H1 (cell line): ENCODE measurements at regions not wholly inside any gene's neighbourhood (a gene's known extent, or its start where the extent isn't known, plus 50 kb on each side); places are given as distances from the start of the nearest gene placed in this dataset.

ENCODE experiments used
- CTCF ChIA-PET: fragments of 300-600 bp; sonication (Branson Sonifier 250); formaldehyde crosslinking; loops from one replicate; lab custom pipeline; 2021; ENCODE audit not compliant: partially characterized antibody; lab: Charles Lee
- POLR2A ChIA-PET: fragments of 300-600 bp; sonication (Branson Sonifier 250); formaldehyde crosslinking; loops from one replicate; lab custom pipeline; 2021; ENCODE audit warnings: inconsistent platforms; ENCODE audit not compliant: partially characterized antibody; lab: Charles Lee
- DNase-seq, 2 experiments: peaks; one replicate each; pipeline versions ENCODE4 v3.0.0 to v3.0.0-alpha.2; 2010 to 2022; ENCODE audit warnings: low spot score in 2 of 2, low read depth in 1 of 2, mixed read lengths in 1 of 2
- FAIRE-seq: peaks from 2 replicates; lab custom pipeline; 2011; peaks lifted over from hg19 to GRCh38; lab: Jason Lieb, UNC
- H2AFZ ChIP-seq: 2 replicates; pipeline ENCODE4 v1.8.1; 2012; ENCODE audit warnings: low read length, inconsistent platforms
- H2AK5ac ChIP-seq: 2 replicates; pipeline ENCODE4 v1.6.1; 2013; ENCODE audit warnings: low read depth, low read length
- H2BK120ac ChIP-seq: replicated peaks from 2 replicates; pipeline ENCODE3; 2013; ENCODE audit warnings: low read depth, low read length, inconsistent platforms
- H2BK12ac ChIP-seq: 2 replicates; pipeline ENCODE4 v1.6.1; 2013; ENCODE audit warnings: low read depth, low read length
- H2BK15ac ChIP-seq: 2 replicates; pipeline ENCODE4 v1.6.1; 2013; ENCODE audit warnings: low read length
- H2BK20ac ChIP-seq: 2 replicates; pipeline ENCODE4 v1.6.1; 2013; ENCODE audit warnings: low read length
- H2BK5ac ChIP-seq: 2 replicates; pipeline ENCODE4 v1.6.1; 2013; ENCODE audit warnings: low read depth, low read length
- H3K14ac ChIP-seq: 2 replicates; pipeline ENCODE4 v1.6.1; 2013; ENCODE audit warnings: inconsistent platforms; ENCODE audit not compliant: insufficient read length
- H3K18ac ChIP-seq: 2 replicates; pipeline ENCODE4 v1.6.1; 2013; ENCODE audit warnings: low read length; ENCODE audit errors: extremely low read depth
- H3K23ac ChIP-seq: 2 replicates; pipeline ENCODE4 v1.6.1; 2013; ENCODE audit warnings: inconsistent platforms; ENCODE audit not compliant: insufficient read length
- H3K23me2 ChIP-seq: 2 replicates; pipeline ENCODE4 v1.6.1; 2013; ENCODE audit warnings: low read depth, low read length
- H3K27ac ChIP-seq: 2 replicates; pipeline ENCODE4 v1.6.1; 2011; ENCODE audit warnings: low read depth, low read length, inconsistent platforms
- H3K27me3 ChIP-seq, 4 experiments: replicated peaks in 1 of 4; 1 replicate in 1 of 4; 2 replicates in 3 of 4; pipeline versions ENCODE4 v1.6.1 to v1.8.1; 2011 to 2013; ENCODE audit warnings: low read length in 3 of 4, mild to moderate bottlenecking in 3 of 4, inconsistent platforms in 2 of 4, mixed read lengths in 2 of 4, moderate library complexity in 1 of 4; ENCODE audit not compliant: control insufficient read depth in 3 of 4, insufficient read depth in 3 of 4; ENCODE audit errors: extremely low read depth in 1 of 4
- H3K36me3 ChIP-seq, 4 experiments: 2 replicates each; pipeline versions ENCODE4 v1.6.1 to v1.8.1; 2011 to 2013; ENCODE audit warnings: mild to moderate bottlenecking in 4 of 4, low read length in 3 of 4, moderate library complexity in 2 of 4, control low read depth in 1 of 4, inconsistent platforms in 1 of 4; ENCODE audit not compliant: insufficient read depth in 4 of 4, control insufficient read depth in 2 of 4
- H3K4ac ChIP-seq: replicated peaks from 2 replicates; pipeline ENCODE3; 2013; ENCODE audit warnings: low read length, low read depth, mixed read lengths, inconsistent platforms; ENCODE audit not compliant: insufficient read length
- H3K4me1 ChIP-seq, 4 experiments: replicated peaks in 1 of 4; 1 replicate in 1 of 4; 2 replicates in 3 of 4; pipeline versions ENCODE4 v1.6.1 to v1.8.1; 2011 to 2013; ENCODE audit warnings: low read length in 3 of 4, inconsistent platforms in 2 of 4, mixed read lengths in 1 of 4; ENCODE audit not compliant: insufficient read depth in 4 of 4, control insufficient read depth in 3 of 4
- H3K4me2 ChIP-seq, 2 experiments: 2 replicates each; pipeline versions ENCODE4 v1.6.1 to v1.8.1; 2011 to 2013; ENCODE audit warnings: low read depth in 2 of 2, low read length in 2 of 2, control low read depth in 1 of 2, inconsistent platforms in 1 of 2, mild to moderate bottlenecking in 1 of 2; ENCODE audit not compliant: insufficient read depth in 1 of 2
- H3K4me3 ChIP-seq, 4 experiments: fragments of 200-600, 300-600 bp in 1 of 4; sonication (generic), shearing (Covaris generic), sonication (Bioruptor Twin) in 1 of 4; 2 replicates each; pipeline versions ENCODE4 v1.5.1 to v1.8.1; 2011 to 2016; ENCODE audit warnings: low read length in 4 of 4, low read depth in 3 of 4, control low read depth in 2 of 4, inconsistent platforms in 2 of 4, mild to moderate bottlenecking in 2 of 4, mixed read lengths in 1 of 4, moderate library complexity in 1 of 4; ENCODE audit not compliant: insufficient read depth in 2 of 4; ENCODE audit errors: extremely low read depth in 1 of 4
- H3K56ac ChIP-seq: replicated peaks from 2 replicates; pipeline ENCODE3; 2013; ENCODE audit warnings: low read depth, mild to moderate bottlenecking, mixed read lengths, low read length, inconsistent platforms; ENCODE audit not compliant: insufficient read length
- H3K79me1 ChIP-seq: 2 replicates; pipeline ENCODE4 v1.6.1; 2013; ENCODE audit warnings: low read depth, low read length, control low read depth
- H3K79me2 ChIP-seq, 2 experiments: 2 replicates each; pipeline versions ENCODE4 v1.6.1 to v1.8.1; 2012 to 2013; ENCODE audit warnings: low read length in 2 of 2, mild to moderate bottlenecking in 2 of 2, inconsistent platforms in 1 of 2; ENCODE audit not compliant: insufficient read depth in 2 of 2, control insufficient read depth in 1 of 2
- H3K9ac ChIP-seq, 4 experiments: replicated peaks in 1 of 4; 1 replicate in 1 of 4; 2 replicates in 3 of 4; pipeline versions ENCODE4 v1.6.1 to v1.8.1; 2011 to 2013; ENCODE audit warnings: low read depth in 3 of 4, low read length in 3 of 4, control low read depth in 2 of 4, mild to moderate bottlenecking in 2 of 4, moderate library complexity in 2 of 4, inconsistent platforms in 1 of 4; ENCODE audit errors: extremely low read depth in 1 of 4
- H3K9me3 ChIP-seq, 2 experiments: 2 replicates each; pipeline versions ENCODE4 v1.6.1 to v1.8.1; 2012 to 2013; ENCODE audit warnings: mild to moderate bottlenecking in 2 of 2, moderate library complexity in 2 of 2, control low read depth in 1 of 2, inconsistent platforms in 1 of 2, low read depth in 1 of 2, low read length in 1 of 2, mixed read lengths in 1 of 2; ENCODE audit not compliant: insufficient read depth in 2 of 2
- H4K20me1 ChIP-seq, 2 experiments: replicated peaks in 1 of 2; 2 replicates each; pipeline versions ENCODE3 to v1.8.1; 2011 to 2013; ENCODE audit warnings: inconsistent platforms in 2 of 2, low read length in 2 of 2, mild to moderate bottlenecking in 1 of 2; ENCODE audit not compliant: insufficient read depth in 2 of 2, control insufficient read depth in 1 of 2
- H4K5ac ChIP-seq: 2 replicates; pipeline ENCODE4 v1.6.1; 2013; ENCODE audit warnings: low read length, low read depth, mixed read lengths, inconsistent platforms; ENCODE audit not compliant: insufficient read length
- H4K8ac ChIP-seq: 2 replicates; pipeline ENCODE4 v1.8.0; 2013; ENCODE audit warnings: mild to moderate bottlenecking, moderate library complexity, low read length, inconsistent platforms; ENCODE audit not compliant: insufficient read depth; ENCODE audit errors: extremely low read depth
- H4K91ac ChIP-seq: replicated peaks from 2 replicates; pipeline ENCODE3; 2013; ENCODE audit warnings: low read length, mixed read lengths, inconsistent platforms; ENCODE audit not compliant: insufficient read length
- CHD2 ChIP-seq: IDR thresholded peaks from 2 replicates; pipeline ENCODE4 v1.6.1; 2012; ENCODE audit warnings: low read length, improper control_type of control experiment
- HDAC2 ChIP-seq, 2 experiments: fragments of 300-600 bp in 1 of 2; sonication (generic) in 1 of 2; IDR thresholded peaks; 2 replicates each; pipeline ENCODE4 v1.6.1; 2011 to 2012; ENCODE audit warnings: low read depth in 2 of 2, low read length in 2 of 2, mild to moderate bottlenecking in 2 of 2, moderate library complexity in 2 of 2, borderline replicate concordance in 1 of 2, inconsistent platforms in 1 of 2
- POLR2AphosphoS5 ChIP-seq: IDR thresholded peaks from 2 replicates; pipeline ENCODE4 v1.6.1; 2011; ENCODE audit warnings: low read depth, low read length
- RAD21 ChIP-seq, 2 experiments: IDR thresholded peaks in 1 of 2; conservative IDR thresholded peaks in 1 of 2; 2 replicates each; pipeline ENCODE4 v1.6.1; 2011; ENCODE audit warnings: low read depth in 2 of 2, low read length in 2 of 2, improper control_type of control experiment in 1 of 2, inconsistent platforms in 1 of 2, mild to moderate bottlenecking in 1 of 2, moderate library complexity in 1 of 2
- WGBS, 2 experiments: shearing (Covaris generic) in 1 of 2; methylation state at CpG; one replicate each; pipeline versions ENCODE4 v1.1.6 to v1.1.7; 2013 to 2015; ENCODE audit warnings: low lambda C conversion rate in 2 of 2, mixed read lengths in 2 of 2, inconsistent platforms in 1 of 2, low coverage in 1 of 2, missing lambda C conversion rate in 1 of 2; ENCODE audit not compliant: insufficient replicate concordance in 2 of 2, insufficient coverage in 1 of 2, insufficient read length in 1 of 2; ENCODE audit errors: extremely low coverage in 1 of 2, missing lambda C conversion rate in 1 of 2; 5-methylcytosine and 5-hydroxymethylcytosine counted together

DNA sequence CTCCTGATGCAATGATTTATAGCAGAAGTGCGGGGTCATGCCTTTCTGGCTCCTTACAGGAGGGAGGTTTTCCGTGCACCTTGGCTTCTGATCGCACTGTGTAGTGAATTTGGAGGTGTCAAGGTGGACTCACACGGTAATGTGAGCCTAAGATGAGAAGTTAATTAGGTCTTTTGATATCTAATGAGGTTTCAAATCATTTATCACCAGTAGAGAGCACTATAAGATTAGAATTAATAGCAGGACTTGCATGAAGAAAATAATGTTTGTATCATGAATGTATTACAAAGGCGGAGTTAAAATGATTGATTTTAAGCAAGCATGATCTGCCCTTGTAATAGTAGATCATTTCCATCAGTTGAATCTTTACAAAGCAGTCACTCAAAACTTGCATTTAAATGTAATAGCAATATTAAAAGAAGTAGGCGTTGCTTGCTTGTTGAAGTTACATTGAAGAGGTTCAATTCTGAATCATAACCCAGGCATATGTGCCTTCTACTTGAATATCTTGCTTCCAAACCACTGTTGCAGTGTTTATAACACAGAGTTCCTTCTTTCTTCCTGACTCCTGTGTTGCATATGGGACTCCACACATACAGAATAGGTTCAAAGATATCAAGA lies 152.1 kb downstream of the FMR1NB start:
- no peaks in the 10 kb centered on the region for H3K27me3 ChIP-seq
- H3K36me3 ChIP-seq, result no peaks in the 10 kb centered on the region
- no peak overlapping the region for H4K5ac ChIP-seq
- no peaks in the 10 kb centered on the region for H3K9me3 ChIP-seq
- no peak overlapping the region for H3K4me2 ChIP-seq
- 71% methylated on average over 6 of the region's 6 CpGs; no CpG with 5 or more reads in 1 of the 2 experiments for WGBS, 2 experiments
- H4K91ac ChIP-seq, result no peak overlapping the region
- no peak overlapping the region for H2BK5ac ChIP-seq
- DNase-seq (no peak), FAIRE-seq (no peak)
- no peak overlapping the region for H2AFZ ChIP-seq
- no peak overlapping the region for H4K8ac ChIP-seq
- POLR2A ChIA-PET, result no interaction called here
- no peak overlapping the region for H3K4me3 ChIP-seq
- TF ChIP-seq RAD21 (IDR thresholded peaks at IDR 0.05 in 1 of 2, conservative IDR thresholded peaks at IDR 0.05 in 1 of 2; ENCODE audit: low read depth in 2 of 2, low read length in 2 of 2) (peak in 1 of 2 experiments; percentile 17; a peak in 2 of 4 replicates), POLR2AphosphoS5 (no peak), CHD2 (no peak), HDAC2 (IDR thresholded peaks at IDR 0.05; ENCODE audit: borderline replicate concordance in 1 of 2, low read depth in 2 of 2, low read length in 2 of 2) (no peak)
- no peak overlapping the region for H3K9ac ChIP-seq
- no peak overlapping the region for H2AK5ac ChIP-seq
- H2BK12ac ChIP-seq, result no peak overlapping the region
- H2BK120ac ChIP-seq, result no peak overlapping the region
- H2BK15ac ChIP-seq, result no peak overlapping the region
- no peaks in the 10 kb centered on the region for H3K79me2 ChIP-seq
- no peaks in the 10 kb centered on the region for H4K20me1 ChIP-seq
- no peak overlapping the region for H3K14ac ChIP-seq
- no peak overlapping the region for H2BK20ac ChIP-seq
- H3K56ac ChIP-seq, result no peak overlapping the region
- no peak overlapping the region for H3K23ac ChIP-seq
- no peak overlapping the region for H3K4ac ChIP-seq
- no peaks in the 10 kb centered on the region for H3K4me1 ChIP-seq
- H3K18ac ChIP-seq, result no peak overlapping the region
- CTCF ChIA-PET, result interaction anchor here (0.7 to 0.9 kb wide), 3 partner anchors 12 to 403 kb away, joined by 3 read pairs; no protein-coding TSS in a partner anchor
- no peak overlapping the region for H3K27ac ChIP-seq
- H3K79me1 ChIP-seq, result no peaks in the 10 kb centered on the region
- no peaks in the 10 kb centered on the region for H3K23me2 ChIP-seq
